Smooth muscle cell (in vitro differentiated cells): ENCODE measurements at regions not wholly inside any gene's neighbourhood (a gene's known extent, or its start where the extent isn't known, plus 50 kb on each side); places are given as distances from the start of the nearest gene placed in this dataset.

Experiments
- DNase-seq: peaks from one replicate; lab custom pipeline; 2025; ENCODE audit not compliant: unreplicated experiment; lab: John Stamatoyannopoulos, UW
- H2AFZ ChIP-seq: fragments of 200-600 bp; sonication (generic); 2 replicates; pipeline ENCODE4 v1.6.0; 2016; ENCODE audit warnings: antibody characterized with exemption, low read depth, mild to moderate bottlenecking
- H3F3A ChIP-seq: fragments of 200-600 bp; sonication (generic); 2 replicates; pipeline ENCODE4 v1.6.0; 2017; ENCODE audit warnings: antibody characterized with exemption, low read depth
- H3K27ac ChIP-seq: fragments of 200-600 bp; sonication (generic); 2 replicates; pipeline ENCODE4 v1.5.1; 2016; ENCODE audit warnings: low read depth, mild to moderate bottlenecking
- H3K27me3 ChIP-seq: fragments of 200-600 bp; sonication (generic); 2 replicates; pipeline ENCODE4 v1.6.1; 2016; ENCODE audit warnings: low read depth, mild to moderate bottlenecking
- H3K36me3 ChIP-seq: fragments of 200-600 bp; sonication (generic); 2 replicates; pipeline ENCODE4 v1.5.1; 2016; ENCODE audit warnings: low read depth
- H3K4me1 ChIP-seq: fragments of 200-600 bp; sonication (generic); 2 replicates; pipeline ENCODE4 v1.5.1; 2016; ENCODE audit warnings: low read depth
- H3K4me2 ChIP-seq: fragments of 200-600 bp; sonication (generic); 2 replicates; pipeline ENCODE4 v1.6.0; 2016; ENCODE audit warnings: mild to moderate bottlenecking
- H3K4me3 ChIP-seq: fragments of 200-600 bp; sonication (generic); 2 replicates; pipeline ENCODE4 v1.5.1; 2016; ENCODE audit warnings: mild to moderate bottlenecking
- H3K79me2 ChIP-seq: fragments of 200-600 bp; sonication (generic); 2 replicates; pipeline ENCODE4 v1.6.0; 2016; ENCODE audit warnings: low read depth, mild to moderate bottlenecking
- H3K9ac ChIP-seq: fragments of 200-600 bp; sonication (generic); 2 replicates; pipeline ENCODE4 v1.6.0; 2016; ENCODE audit warnings: low read depth
- H3K9me3 ChIP-seq: fragments of 200-600 bp; sonication (generic); replicated peaks from 2 replicates; pipeline ENCODE4 v1.5.1; 2016; ENCODE audit warnings: low read depth
- H4K20me1 ChIP-seq: fragments of 200-600 bp; sonication (generic); 2 replicates; pipeline ENCODE4 v1.6.0; 2016; ENCODE audit warnings: low read depth
- CTCF ChIP-seq: fragments of 200-600 bp; sonication (generic); IDR thresholded peaks from 2 replicates; pipeline ENCODE4 v1.5.1; 2017; ENCODE audit warnings: borderline replicate concordance, mild to moderate bottlenecking, antibody characterized with exemption; ENCODE audit not compliant: insufficient read depth, poor library complexity, severe bottlenecking
- WGBS: methylation state at CpG from one replicate; pipeline ENCODE4 v1.1.7; 2016; ENCODE audit warnings: low lambda C conversion rate; 5-methylcytosine and 5-hydroxymethylcytosine counted together

- Histone ChIP-seq H2AFZ (no peak overlapping the region), H3K4me2 (no peak overlapping the region), H4K20me1 (no peaks in the 10 kb centered on the region), H3F3A (no peaks in the 10 kb centered on the region), H3K27me3 (no peaks in the 10 kb centered on the region), H3K36me3 (no peaks in the 10 kb centered on the region), H3K9ac (no peak overlapping the region), H3K27ac (no peak overlapping the region), H3K9me3 (no peaks in the 10 kb centered on the region), H3K4me1 (peaks cover 5% of the 10 kb centered on the region), H3K4me3 (no peak overlapping the region), H3K79me2 (no peaks in the 10 kb centered on the region)
- TF ChIP-seq CTCF, result no peak
- no peak for DNase-seq
Observed at GRCh38 chr13:34303346-34303745, 485.4 kb downstream of the RFC3 start.

- WGBS, result 55% methylated on average over 5 of the region's 5 CpGs
- Histone ChIP-seq H3K9me3 (no peaks in the 10 kb centered on the region), H4K20me1 (no peaks in the 10 kb centered on the region), H3K27ac (no peak overlapping the region), H3K4me3 (no peak overlapping the region), H3F3A (no peaks in the 10 kb centered on the region), H3K36me3 (no peaks in the 10 kb centered on the region), H2AFZ (no peak overlapping the region), H3K4me1 (no peaks in the 10 kb centered on the region), H3K79me2 (no peaks in the 10 kb centered on the region), H3K4me2 (no peak overlapping the region), H3K9ac (no peak overlapping the region), H3K27me3 (no peaks in the 10 kb centered on the region)
- DNase-seq, result no peak
- TF ChIP-seq CTCF, result no peak
Observed at GRCh38 chr13:34307607-34308006, 489.7 kb downstream of the RFC3 start.

- Histone ChIP-seq H3K9me3 (no peaks in the 10 kb centered on the region), H3K4me2 (no peak overlapping the region), H3K27ac (no peak overlapping the region), H3K9ac (no peak overlapping the region), H3K4me1 (no peaks in the 10 kb centered on the region), H2AFZ (no peak overlapping the region), H3K27me3 (no peaks in the 10 kb centered on the region), H3K79me2 (no peaks in the 10 kb centered on the region), H4K20me1 (no peaks in the 10 kb centered on the region), H3K36me3 (no peaks in the 10 kb centered on the region), H3F3A (no peaks in the 10 kb centered on the region), H3K4me3 (no peak overlapping the region)
- TF ChIP-seq CTCF, result no peak
- DNase-seq, result no peak
- 61% methylated on average over 1 of the region's 1 CpG for WGBS
Observed at GRCh38 chr13:34308725-34309124, 490.8 kb downstream of the RFC3 start.

- no peak overlapping the region for H3K27ac ChIP-seq
- no peaks in the 10 kb centered on the region for H3K9me3 ChIP-seq
- H3K4me3 ChIP-seq, result no peak overlapping the region
- 85% methylated on average over 3 of the region's 3 CpGs for WGBS
- H4K20me1 ChIP-seq, result no peaks in the 10 kb centered on the region
- no peak overlapping the region for H3K9ac ChIP-seq
- DNase-seq, result no peak
- no peak overlapping the region for H2AFZ ChIP-seq
- no peaks in the 10 kb centered on the region for H3K27me3 ChIP-seq
- H3K4me1 ChIP-seq, result no peaks in the 10 kb centered on the region
- H3K4me2 ChIP-seq, result no peak overlapping the region
- H3F3A ChIP-seq, result no peaks in the 10 kb centered on the region
- no peaks in the 10 kb centered on the region for H3K36me3 ChIP-seq
- no peak for TF ChIP-seq CTCF
- H3K79me2 ChIP-seq, result no peaks in the 10 kb centered on the region
Observed at GRCh38 chr13:34310539-34310938, 492.6 kb downstream of the RFC3 start.
